ENCODE measurements at regions not wholly inside any gene's neighbourhood (a gene's known extent, or its start where the extent isn't known, plus 50 kb on each side); places are given as distances from the start of the nearest gene placed in this dataset.
"Not testable (repeated sequence)": the region's sequence is repeated elsewhere in the genome, so short reads cannot be mapped to it uniquely, and the experiment has no call there.

- ATAC-seq (no peak), DNase-seq (no peak)
- Histone ChIP-seq H3K4me3 (no peak overlapping the region), H3K27me3 (no peaks in the 10 kb centered on the region), H3K27ac (no peak overlapping the region), H3K9me3 (no peaks in the 10 kb centered on the region), H3K36me3 (no peaks in the 10 kb centered on the region), H3K4me1 (no peaks in the 10 kb centered on the region)
- intact Hi-C loops (cut with DNase I; ENCODE audit: low total_unique reads) = no loop called here
- in situ Hi-C loops (cut with MboI; ENCODE audit: low sequenced_read_pairs in 4 of 4) = no loop called here
- TF ChIP-seq, protein P1, sequence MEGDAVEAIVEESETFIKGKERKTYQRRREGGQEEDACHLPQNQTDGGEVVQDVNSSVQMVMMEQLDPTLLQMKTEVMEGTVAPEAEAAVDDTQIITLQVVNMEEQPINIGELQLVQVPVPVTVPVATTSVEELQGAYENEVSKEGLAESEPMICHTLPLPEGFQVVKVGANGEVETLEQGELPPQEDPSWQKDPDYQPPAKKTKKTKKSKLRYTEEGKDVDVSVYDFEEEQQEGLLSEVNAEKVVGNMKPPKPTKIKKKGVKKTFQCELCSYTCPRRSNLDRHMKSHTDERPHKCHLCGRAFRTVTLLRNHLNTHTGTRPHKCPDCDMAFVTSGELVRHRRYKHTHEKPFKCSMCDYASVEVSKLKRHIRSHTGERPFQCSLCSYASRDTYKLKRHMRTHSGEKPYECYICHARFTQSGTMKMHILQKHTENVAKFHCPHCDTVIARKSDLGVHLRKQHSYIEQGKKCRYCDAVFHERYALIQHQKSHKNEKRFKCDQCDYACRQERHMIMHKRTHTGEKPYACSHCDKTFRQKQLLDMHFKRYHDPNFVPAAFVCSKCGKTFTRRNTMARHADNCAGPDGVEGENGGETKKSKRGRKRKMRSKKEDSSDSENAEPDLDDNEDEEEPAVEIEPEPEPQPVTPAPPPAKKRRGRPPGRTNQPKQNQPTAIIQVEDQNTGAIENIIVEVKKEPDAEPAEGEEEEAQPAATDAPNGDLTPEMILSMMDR (IDR thresholded peaks at IDR 0.05 in 4 of 5, conservative IDR thresholded peaks at IDR 0.05 in 1 of 5) = no peak
- no peak for TF ChIP-seq POLR2A (IDR thresholded peaks at IDR 0.05)
Observed at GRCh38 chr12:17878714-17879113, 211.3 kb downstream of the RERGL start.

DNA sequence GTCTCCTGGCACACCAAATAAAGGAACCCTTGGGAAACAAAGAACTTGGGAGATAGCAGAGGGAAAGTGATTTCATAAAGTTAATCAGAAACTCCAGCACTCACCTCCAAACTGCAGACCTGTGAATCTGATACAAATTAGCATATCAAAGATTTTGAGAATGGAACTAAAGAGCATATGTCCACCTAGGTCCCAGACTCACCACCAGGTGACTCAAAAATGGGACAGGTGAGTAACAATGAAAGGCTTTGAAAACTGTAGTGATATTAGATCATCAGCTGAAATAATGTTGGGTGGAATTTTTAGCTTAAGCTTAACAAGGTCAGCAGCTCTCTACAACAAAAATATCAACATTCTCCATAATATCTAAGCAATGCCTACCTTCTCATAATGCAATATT lies 214.8 kb downstream of the RERGL start:
- H3K36me3 ChIP-seq = no peaks in the 10 kb centered on the region

GRCh38 chr12:17866802-17867201 lies 223.2 kb downstream of the RERGL start:
- ATAC-seq = no peak
- H3K36me3 ChIP-seq = no peaks in the 10 kb centered on the region
- H3K27me3 ChIP-seq = no peaks in the 10 kb centered on the region
- no peak overlapping the region for H3K4me3 ChIP-seq
- intact Hi-C loops (cut with DNase I; ENCODE audit: low total_unique reads) = loop anchor here (5.0 kb wide), 1 partner anchor 90 kb away; no protein-coding TSS in a partner anchor
- in situ Hi-C loops (cut with MboI; ENCODE audit: low sequenced_read_pairs in 4 of 4) = loop anchor here in 2 of 4 donors (5.0 kb wide), 1 partner anchor 90 kb away; no protein-coding TSS in a partner anchor
- no peak for DNase-seq
- H3K27ac ChIP-seq = no peak overlapping the region
- no peak for TF ChIP-seq POLR2A (IDR thresholded peaks at IDR 0.05)
- TF ChIP-seq, protein P1 (IDR thresholded peaks at IDR 0.05 in 4 of 5, conservative IDR thresholded peaks at IDR 0.05 in 1 of 5) = no peak
- no peaks in the 10 kb centered on the region for H3K9me3 ChIP-seq
- no peaks in the 10 kb centered on the region for H3K4me1 ChIP-seq

More for the DNA sequence above, 214.8 kb downstream of the RERGL start:
- TF ChIP-seq POLR2A (IDR thresholded peaks at IDR 0.05) = no peak
- TF ChIP-seq, protein P1 (IDR thresholded peaks at IDR 0.05 in 4 of 5, conservative IDR thresholded peaks at IDR 0.05 in 1 of 5) = no peak
- no peaks in the 10 kb centered on the region for H3K27me3 ChIP-seq
- no peak overlapping the region for H3K4me3 ChIP-seq
- no peaks in the 10 kb centered on the region for H3K9me3 ChIP-seq
- intact Hi-C loops (cut with DNase I; ENCODE audit: low total_unique reads) = no loop called here
- no peak overlapping the region for H3K27ac ChIP-seq
- DNase-seq (no peak), ATAC-seq (no peak)
- in situ Hi-C loops (cut with MboI; ENCODE audit: low sequenced_read_pairs in 4 of 4) = no loop called here
- H3K4me1 ChIP-seq = no peaks in the 10 kb centered on the region

GRCh38 chr12:17855548-17855947 lies 234.4 kb downstream of the RERGL start:
- in situ Hi-C loops (cut with MboI; ENCODE audit: low sequenced_read_pairs in 4 of 4); H3K36me3 ChIP-seq; intact Hi-C loops (cut with DNase I; ENCODE audit: low total_unique reads); DNase-seq; H3K4me3 ChIP-seq; H3K4me1 ChIP-seq; H3K27ac ChIP-seq; ATAC-seq; H3K27me3 ChIP-seq; H3K9me3 ChIP-seq: not testable (repeated sequence)

DNA sequence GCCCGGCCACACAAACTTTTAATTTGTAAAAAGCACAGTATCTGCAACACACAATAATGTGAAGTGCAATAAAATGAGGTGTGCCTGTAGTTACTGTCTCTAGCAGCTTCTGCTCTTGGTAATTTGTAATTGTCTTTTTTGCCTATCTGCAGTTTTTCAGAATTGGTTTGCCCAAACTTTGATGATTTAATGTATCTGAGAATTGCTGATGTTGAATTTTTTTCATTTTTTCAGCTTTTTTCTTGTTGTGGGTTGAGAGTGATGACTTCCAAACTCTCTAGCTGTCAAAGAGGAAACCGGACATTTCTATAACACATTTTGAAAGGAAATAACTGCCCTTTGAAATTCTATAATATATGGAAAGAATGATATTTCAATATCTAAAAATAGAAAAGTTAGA lies 236.9 kb downstream of the RERGL start:
- no peak overlapping the region for H3K27ac ChIP-seq
- TF ChIP-seq, protein P1 (IDR thresholded peaks at IDR 0.05 in 4 of 5, conservative IDR thresholded peaks at IDR 0.05 in 1 of 5) = no peak
- no peak for TF ChIP-seq POLR2A (IDR thresholded peaks at IDR 0.05)
- DNase-seq (no peak), ATAC-seq (no peak)
- H3K9me3 ChIP-seq = no peaks in the 10 kb centered on the region
- no peaks in the 10 kb centered on the region for H3K36me3 ChIP-seq
- H3K4me3 ChIP-seq = no peak overlapping the region
- in situ Hi-C loops (cut with MboI; ENCODE audit: low sequenced_read_pairs in 4 of 4) (loop anchor here in 1 of 4 donors (5.0 kb wide), 1 partner anchor 91 kb away; no protein-coding TSS in a partner anchor), intact Hi-C loops (cut with DNase I; ENCODE audit: low total_unique reads) (no loop called here)
- H3K4me1 ChIP-seq = no peaks in the 10 kb centered on the region
- no peaks in the 10 kb centered on the region for H3K27me3 ChIP-seq
